HG02970 (cell line): ENCODE measurements at regions not wholly inside any gene's neighbourhood (a gene's known extent, or its start where the extent isn't known, plus 50 kb on each side); places are given as distances from the start of the nearest gene placed in this dataset.
"Not testable (repeated sequence)": the region's sequence is repeated elsewhere in the genome, so short reads cannot be mapped to it uniquely, and the experiment has no call there.

Source experiments
- ATAC-seq: cut with Tn5 transposase; IDR thresholded peaks from one replicate; pipeline ENCODE4 v1.9.1; 2021; ENCODE audit warnings: mild to moderate bottlenecking, moderate library complexity, moderate number of reproducible peaks; ENCODE audit not compliant: unreplicated experiment, low FRiP score

DNA sequence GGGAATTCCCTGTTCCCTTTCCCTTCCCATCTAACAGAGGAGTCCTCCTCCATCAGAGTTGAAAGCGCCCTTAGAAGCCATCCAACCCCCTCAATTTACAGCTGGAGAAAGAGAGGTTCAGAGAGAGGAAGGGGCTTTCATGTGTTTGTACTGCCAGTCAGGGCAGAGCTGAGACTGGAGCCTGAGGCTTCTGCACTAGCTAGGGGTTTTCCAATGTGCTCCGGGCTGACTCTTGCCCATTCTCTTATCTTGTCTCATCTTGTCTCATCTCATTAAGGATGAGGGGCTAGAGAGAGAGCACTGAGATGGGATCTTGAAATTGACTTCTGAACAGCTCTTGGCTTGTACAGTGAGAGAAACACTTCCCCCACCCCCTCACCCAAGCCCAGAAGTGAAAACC lies 67.4 kb upstream of the SHB start:
- no peak for ATAC-seq

DNA sequence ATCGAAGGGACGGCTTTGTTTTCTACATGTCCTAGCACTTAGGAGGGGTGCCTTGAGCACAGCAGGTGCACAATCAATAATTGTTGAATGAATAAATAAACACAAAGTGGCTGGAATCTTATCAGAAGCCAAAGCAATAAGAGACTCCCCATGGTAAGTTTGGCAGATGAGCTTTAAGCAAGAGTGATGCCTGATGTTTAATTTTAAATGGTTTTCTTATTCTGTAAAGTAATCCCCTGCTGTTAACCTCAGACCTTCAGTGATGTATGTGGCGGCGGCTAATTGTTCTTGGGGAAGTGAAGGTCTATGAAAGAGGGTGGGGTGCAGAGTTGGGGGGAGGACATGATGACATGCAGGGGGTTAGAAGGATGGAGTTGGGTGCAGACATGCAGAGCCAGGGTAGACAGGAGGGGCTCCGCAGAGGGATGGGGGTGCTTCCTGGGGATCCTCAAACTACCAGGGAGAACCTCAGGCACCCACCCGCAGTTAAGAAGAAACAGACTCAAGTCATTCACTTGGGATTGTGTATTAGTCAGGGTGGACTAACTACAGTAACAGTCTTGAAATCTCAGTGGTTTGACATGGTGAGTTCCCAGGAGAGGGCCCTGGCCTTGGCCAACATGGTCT lies 65.7 kb upstream of the SHB start:
- ATAC-seq, result no peak

DNA sequence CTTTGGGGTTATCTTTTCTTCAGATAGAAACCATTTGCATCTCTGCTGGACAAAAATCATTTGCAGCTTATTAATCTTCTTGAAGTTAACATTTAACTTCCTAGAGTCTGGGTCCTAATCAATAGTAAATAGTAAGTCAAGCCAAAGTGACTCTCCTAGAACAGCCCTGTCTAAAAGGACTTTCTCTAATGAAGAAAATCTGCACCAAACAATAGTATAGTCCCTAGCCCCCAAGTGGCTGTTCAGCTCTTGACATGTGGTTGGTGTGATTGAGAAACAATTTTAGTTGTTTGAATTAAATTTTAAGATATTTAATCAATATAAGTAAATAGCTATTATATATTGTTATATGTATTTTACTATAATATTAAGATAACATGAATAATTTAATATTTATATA lies 64.6 kb upstream of the SHB start:
- ATAC-seq, result no peak

DNA sequence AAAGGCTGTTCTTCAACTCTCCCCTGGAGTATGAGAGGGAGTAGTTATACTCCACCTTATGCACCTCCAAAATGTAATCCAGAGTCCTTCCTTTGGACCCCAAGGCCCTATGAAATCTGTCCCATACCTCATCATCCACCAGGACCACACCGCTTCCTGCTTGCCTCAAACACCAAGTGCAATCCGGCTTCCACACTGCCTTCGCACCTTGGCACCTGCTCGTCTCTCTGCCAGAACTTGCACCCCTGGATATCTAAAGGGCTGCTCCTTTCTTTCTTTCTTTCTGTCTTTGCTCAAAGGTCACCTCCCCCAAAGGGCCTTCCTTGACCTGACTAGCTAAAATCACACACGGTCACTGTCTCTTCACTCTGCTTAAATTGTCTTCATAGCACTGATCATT lies 63.9 kb upstream of the SHB start:
- ATAC-seq, result no peak

DNA sequence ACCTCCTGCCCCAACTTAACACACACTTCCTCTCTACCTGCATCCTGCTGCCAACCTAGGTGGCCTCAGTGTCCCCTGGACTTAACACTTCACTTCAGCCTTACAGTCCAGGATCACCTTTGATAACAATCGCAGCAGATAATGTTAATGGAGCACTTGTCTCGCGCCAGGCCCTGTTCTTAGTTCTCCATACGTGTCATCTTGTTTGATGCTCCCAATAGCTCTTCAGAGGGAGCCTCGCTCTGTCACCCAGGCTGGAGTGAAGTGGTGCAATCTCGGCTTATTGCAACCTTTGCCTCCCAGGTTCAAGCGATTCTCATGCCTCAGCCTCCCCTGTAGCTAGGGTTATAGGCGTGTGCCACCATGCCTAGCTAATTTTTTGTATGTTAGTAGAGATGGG lies 62.7 kb upstream of the SHB start:
- no peak for ATAC-seq

DNA sequence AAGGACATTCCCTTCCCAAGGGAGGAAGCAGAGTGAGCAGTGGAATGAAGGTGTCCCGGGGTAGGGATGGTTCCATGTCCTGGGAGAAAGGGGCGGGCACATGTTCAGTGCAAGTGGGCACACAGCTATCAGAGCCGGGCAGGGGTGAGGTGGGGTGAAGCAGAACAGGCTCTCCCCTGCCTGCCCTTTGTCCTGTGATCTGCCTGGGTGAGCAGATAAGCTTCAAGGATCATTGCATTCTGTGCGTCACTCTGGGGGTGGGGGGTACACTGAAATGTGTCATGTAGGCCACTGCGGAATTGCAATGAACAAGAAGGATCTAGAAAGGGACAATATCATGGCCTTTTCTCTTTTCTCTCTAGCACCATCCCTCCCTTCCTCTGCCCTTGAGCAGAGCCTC lies 61.7 kb upstream of the SHB start:
- ATAC-seq, result no peak

DNA sequence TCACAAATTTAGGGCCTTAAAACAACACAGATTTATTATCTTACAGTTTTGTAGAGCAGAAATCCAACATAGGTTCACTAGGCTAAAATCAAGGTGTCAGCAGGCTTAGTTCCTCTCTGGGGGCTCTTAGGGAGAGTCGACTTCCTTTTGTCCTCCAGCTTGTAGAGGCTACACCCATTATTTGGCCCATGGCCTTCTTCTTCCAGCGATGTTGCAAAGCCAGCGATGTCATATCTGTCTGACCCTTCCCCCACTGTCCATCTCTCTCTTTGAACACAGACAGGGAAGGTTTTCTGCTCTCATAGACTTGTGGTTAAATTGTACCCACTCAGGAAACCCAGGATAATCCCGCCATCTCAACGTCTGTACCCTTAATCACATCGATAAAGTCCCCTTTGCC lies 60.3 kb upstream of the SHB start:
- ATAC-seq, result no peak

DNA sequence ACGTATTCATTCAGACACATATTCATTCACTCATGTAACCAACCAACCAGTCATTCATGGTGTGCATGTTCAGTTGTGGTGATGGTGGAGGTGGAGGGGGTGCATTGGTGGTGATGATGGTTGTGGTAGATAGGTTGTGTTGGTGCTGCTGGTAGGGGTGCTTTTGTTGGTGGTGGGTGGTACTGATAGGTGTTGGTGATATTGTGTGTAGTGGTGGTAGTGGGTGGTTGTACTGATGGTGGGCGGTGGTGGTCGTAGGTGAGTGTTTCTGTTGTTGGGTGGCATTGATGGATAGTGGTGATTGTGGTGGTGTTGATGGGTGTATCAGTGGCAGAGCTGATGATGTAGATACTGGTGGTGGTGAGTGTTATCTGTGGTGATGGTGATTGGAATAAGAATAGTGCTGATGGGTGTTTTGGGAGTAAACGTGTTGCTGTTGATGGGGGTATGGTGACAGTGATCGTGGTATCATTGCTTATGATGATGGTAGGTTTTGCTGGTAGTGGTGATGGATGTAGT lies 59.8 kb upstream of the SHB start:
- no peak for ATAC-seq

DNA sequence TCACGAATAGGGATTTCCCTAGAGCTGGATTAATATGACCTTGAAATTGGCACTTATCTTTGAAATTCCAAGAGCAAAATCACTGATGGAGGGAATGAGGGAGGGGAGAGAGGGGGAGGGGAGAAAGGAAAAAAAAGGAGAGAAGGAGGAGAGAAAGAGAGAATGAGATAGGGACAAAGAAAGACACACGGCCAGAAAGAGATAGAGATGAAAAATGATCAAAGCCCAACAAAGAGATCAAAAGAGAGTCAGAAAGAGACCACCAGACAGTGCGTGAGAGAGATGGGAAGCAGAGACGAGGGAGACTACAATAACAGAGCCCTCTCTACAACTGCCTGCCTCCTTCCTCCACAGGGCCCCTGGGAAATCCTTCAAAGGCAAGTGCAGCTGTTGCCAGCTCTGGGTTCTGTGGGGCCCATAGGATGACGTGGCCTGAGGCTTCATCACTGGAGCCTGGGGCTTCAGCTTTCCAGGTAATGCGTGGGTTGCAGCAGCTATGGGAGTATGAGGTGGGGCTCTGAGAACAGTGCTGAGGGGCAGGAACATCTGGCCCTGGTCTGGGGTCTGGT lies 58.3 kb upstream of the SHB start:
- ATAC-seq, result no peak

DNA sequence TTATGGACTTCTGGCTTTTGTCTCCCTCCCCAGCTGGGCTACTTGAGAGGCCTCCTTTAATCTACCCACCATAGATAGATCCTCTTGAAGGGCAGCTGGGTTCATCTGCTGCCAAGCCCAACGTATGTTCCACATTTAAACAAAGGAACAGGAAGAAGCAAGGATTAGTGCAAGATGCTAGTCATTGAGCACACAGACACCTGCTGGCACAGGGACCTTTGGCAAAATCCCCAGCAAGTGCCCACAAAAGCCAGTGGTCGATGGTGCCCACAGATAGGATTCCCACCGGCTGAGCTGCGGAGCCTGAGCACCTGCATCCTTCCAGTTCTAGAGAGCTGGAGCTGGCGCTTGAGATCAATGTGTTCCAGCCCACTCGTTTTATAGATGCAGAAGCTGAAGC lies 57.7 kb upstream of the SHB start:
- ATAC-seq, result no peak

DNA sequence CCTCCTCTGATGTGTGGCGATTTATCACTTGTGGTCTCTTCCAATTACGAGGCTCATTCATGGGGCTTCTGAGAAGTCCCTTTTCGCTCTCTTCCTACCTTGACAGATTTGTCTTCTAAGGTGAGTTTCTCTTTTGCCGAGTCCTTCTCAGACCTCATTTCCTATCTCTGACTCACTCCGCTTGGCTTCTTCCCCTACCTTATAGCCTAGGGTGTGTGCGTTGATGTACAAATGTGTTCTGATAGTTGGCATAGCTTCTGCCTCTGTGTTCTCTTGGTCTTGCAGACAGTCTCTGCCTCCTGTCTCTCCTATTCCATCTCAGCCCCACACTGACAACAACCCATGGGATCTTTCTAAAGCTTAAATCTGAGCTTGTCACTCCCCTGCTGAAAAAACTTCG lies 56.9 kb upstream of the SHB start:
- ATAC-seq, result no peak

DNA sequence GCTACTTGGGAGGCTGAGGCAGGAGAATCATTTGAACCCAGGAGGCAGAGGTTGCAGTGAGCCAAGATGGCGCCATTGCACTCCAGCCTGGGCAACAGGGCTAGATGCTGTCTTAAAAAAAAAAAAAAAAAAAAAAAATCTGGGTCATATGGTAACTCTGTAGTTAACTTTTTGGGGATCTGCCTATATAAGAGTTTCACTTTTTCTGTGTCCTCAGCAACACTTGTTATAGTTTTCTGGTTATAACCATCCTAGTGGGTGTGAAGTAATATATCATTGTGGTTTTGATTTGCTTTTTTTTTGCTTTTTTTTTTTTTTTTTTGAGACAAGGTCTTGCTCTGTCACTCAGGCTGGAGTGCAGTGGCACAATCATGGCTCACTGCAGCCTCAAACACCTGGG lies 54.3 kb upstream of the SHB start:
- not testable (repeated sequence) for ATAC-seq

DNA sequence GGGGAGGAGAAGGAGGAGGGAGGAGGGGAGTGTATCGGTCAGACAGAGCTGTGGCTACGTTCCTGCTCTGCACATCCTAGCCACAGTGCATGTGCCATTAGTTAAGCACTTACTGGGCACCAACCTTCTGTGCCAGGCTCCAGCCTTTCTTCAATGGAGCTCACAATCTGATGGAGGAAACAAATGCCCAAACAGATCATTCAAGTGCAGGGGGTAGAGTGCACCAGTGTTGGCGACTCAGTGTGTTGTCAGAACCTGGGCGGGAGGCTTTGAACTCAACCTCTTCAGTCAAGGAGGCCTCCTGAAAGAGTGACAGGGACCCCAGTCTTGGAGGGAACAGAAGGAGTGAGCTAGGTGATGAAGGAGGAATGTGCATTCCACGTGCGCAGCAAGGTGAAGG lies 51.9 kb upstream of the SHB start:
- ATAC-seq, result no peak

DNA sequence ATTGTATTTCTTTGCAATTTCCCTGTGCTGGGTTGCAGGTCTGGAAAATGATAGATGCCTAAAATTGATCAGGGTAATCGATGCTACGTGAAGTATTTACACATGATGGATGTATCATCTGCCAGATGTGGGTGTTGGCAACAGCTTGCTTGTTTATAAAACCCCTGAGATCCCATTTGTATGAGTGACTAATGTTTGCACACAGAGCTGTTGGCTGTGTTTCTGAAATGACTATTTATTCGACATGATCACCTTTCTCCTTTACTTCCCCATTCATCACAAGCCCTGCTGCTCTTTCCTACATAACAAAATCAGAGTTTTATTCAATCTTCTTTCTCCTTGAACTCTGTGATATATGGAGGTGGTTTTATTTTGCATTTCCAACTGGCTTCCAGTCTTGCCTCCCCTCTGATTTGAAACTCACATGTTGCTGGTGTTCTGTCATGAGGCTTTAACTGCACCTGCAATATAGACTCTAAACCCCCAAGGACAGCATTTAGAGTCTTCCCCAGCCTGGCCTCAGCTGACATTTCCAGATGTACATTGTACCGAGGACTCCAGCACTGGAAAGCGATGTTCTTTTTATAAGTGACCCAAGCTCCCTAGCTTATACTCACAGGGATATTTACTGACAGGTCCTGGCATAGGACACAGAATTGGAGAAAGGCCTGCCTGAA lies 50.7 kb upstream of the SHB start:
- no peak for ATAC-seq

DNA sequence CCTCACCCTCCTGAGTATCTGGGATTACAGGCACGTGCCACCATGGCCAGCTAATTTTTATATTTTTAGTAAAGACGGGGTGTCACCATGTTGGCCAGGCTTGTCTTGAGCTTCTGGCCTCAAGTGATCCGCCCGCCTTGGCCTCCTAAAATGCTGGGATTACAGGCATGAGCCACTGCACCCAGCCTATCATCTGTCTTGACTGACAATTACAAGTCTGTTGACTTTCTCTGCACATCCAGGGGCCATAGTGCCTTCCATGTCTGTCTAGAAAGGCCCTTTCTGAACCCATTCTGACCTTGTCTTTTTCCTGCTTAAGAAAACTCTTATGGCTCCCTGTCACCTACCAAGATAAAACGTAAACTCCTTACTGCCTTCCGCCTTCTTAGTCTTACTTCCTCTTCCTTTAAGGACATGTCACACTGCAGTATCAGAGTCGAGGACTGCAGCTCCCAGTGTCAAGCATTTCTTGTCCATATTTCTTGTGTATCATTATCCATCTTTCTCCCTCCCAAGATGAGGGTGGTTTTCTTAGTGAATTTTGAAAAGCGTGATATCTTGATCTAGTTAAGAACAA lies 49.9 kb upstream of the SHB start:
- no peak for ATAC-seq
